MM.1S (cell line): ENCODE measurements at regions not wholly inside any gene's neighbourhood (a gene's known extent, or its start where the extent isn't known, plus 50 kb on each side); places are given as distances from the start of the nearest gene placed in this dataset.
"Not testable (repeated sequence)": the region's sequence is repeated elsewhere in the genome, so short reads cannot be mapped to it uniquely, and the experiment has no call there.

Source experiments
- DNase-seq: peaks from one replicate; pipeline ENCODE4 v3.0.0-alpha.2; 2015
- H2AFZ ChIP-seq: fragments of 300-600 bp; sonication (generic); 2 replicates; pipeline ENCODE4 v1.6.0; 2016; ENCODE audit warnings: antibody characterized with exemption, low read length
- H3F3A ChIP-seq: fragments of 300-600 bp; sonication (generic); 2 replicates; pipeline ENCODE4 v1.6.1; 2016; ENCODE audit warnings: mild to moderate bottlenecking, antibody characterized with exemption, low read length, moderate library complexity, mixed read lengths; ENCODE audit not compliant: insufficient read depth
- H3K27ac ChIP-seq: fragments of 300-600 bp; sonication (generic); 2 replicates; pipeline ENCODE4 v1.5.1; 2016; ENCODE audit warnings: mild to moderate bottlenecking, low read length
- H3K27me3 ChIP-seq: fragments of 300-600 bp; sonication (generic); replicated peaks from 2 replicates; pipeline ENCODE4 v1.6.0; 2016; ENCODE audit warnings: low read length; ENCODE audit not compliant: insufficient read depth
- H3K36me3 ChIP-seq: fragments of 300-600 bp; sonication (generic); replicated peaks from 2 replicates; pipeline ENCODE4 v1.6.1; 2016; ENCODE audit warnings: mild to moderate bottlenecking, low read length, mixed read lengths; ENCODE audit not compliant: insufficient read depth
- H3K4me1 ChIP-seq: fragments of 300-600 bp; sonication (generic); 2 replicates; pipeline ENCODE4 v1.6.1; 2016; ENCODE audit warnings: low read length, mixed read lengths
- H3K4me2 ChIP-seq: fragments of 300-600 bp; sonication (generic); 2 replicates; pipeline ENCODE4 v1.6.0; 2016; ENCODE audit warnings: low read depth, low read length
- H3K4me3 ChIP-seq: fragments of 300-600 bp; sonication (generic); 2 replicates; pipeline ENCODE4 v1.5.1; 2016; ENCODE audit warnings: low read length, mixed read lengths
- H3K79me2 ChIP-seq: fragments of 300-600 bp; sonication (generic); 2 replicates; pipeline ENCODE4 v1.6.1; 2016; ENCODE audit warnings: mixed run types, low read length, mixed read lengths
- H3K9ac ChIP-seq: fragments of 300-600 bp; sonication (generic); 2 replicates; pipeline ENCODE4 v1.6.1; 2016; ENCODE audit warnings: low read length, mixed read lengths
- H3K9me2 ChIP-seq: fragments of 300-600 bp; sonication (generic); replicated peaks from 2 replicates; pipeline ENCODE4 v1.6.1; 2016; ENCODE audit warnings: mild to moderate bottlenecking, low read length, mixed read lengths; ENCODE audit not compliant: insufficient read depth
- H3K9me3 ChIP-seq: fragments of 300-600 bp; sonication (generic); replicated peaks from 2 replicates; pipeline ENCODE4 v1.6.1; 2016; ENCODE audit warnings: mild to moderate bottlenecking, low read length, mixed read lengths; ENCODE audit not compliant: insufficient read depth
- H4K20me1 ChIP-seq: fragments of 300-600 bp; sonication (generic); 2 replicates; pipeline ENCODE4 v1.6.1; 2016; ENCODE audit warnings: mild to moderate bottlenecking, low read length, moderate library complexity, mixed read lengths; ENCODE audit not compliant: insufficient read depth

- not testable (repeated sequence) for H4K20me1 ChIP-seq, H3K9ac ChIP-seq, DNase-seq, H3K4me3 ChIP-seq, H3K4me2 ChIP-seq, H3K9me3 ChIP-seq, H3K27ac ChIP-seq, H3K36me3 ChIP-seq, H3K4me1 ChIP-seq, H2AFZ ChIP-seq, H3F3A ChIP-seq, H3K79me2 ChIP-seq, H3K9me2 ChIP-seq, H3K27me3 ChIP-seq
Measured at GRCh38 chr21:13825218-13825778, 215.7 kb downstream of the POTED start.

GRCh38 chr21:13820286-13820685 lies 210.7 kb downstream of the POTED start:
- not testable (repeated sequence) for DNase-seq, H3K4me1 ChIP-seq, H3K27me3 ChIP-seq, H3K79me2 ChIP-seq, H3K27ac ChIP-seq, H3K4me3 ChIP-seq, H3K4me2 ChIP-seq, H3K9me3 ChIP-seq, H2AFZ ChIP-seq, H3K9ac ChIP-seq, H3K9me2 ChIP-seq, H4K20me1 ChIP-seq, H3K36me3 ChIP-seq, H3F3A ChIP-seq

GRCh38 chr21:13812191-13812590 lies 202.6 kb downstream of the POTED start:
- not testable (repeated sequence) for H3K27me3 ChIP-seq, H3K4me3 ChIP-seq

GRCh38 chr21:13810559-13810958 lies 201.0 kb downstream of the POTED start:
- not testable (repeated sequence) for H3K9ac ChIP-seq, H2AFZ ChIP-seq, H4K20me1 ChIP-seq, H3K9me3 ChIP-seq, H3K4me2 ChIP-seq, H3K27ac ChIP-seq, H3K79me2 ChIP-seq, H3K27me3 ChIP-seq, H3K4me1 ChIP-seq, H3K9me2 ChIP-seq, H3F3A ChIP-seq, H3K36me3 ChIP-seq, H3K4me3 ChIP-seq, DNase-seq

More at GRCh38 chr21:13812191-13812590, 202.6 kb downstream of the POTED start:
- H3K79me2 ChIP-seq, H3K4me2 ChIP-seq, H3K4me1 ChIP-seq, H3K9me2 ChIP-seq, DNase-seq, H4K20me1 ChIP-seq, H3K9me3 ChIP-seq, H3K9ac ChIP-seq, H2AFZ ChIP-seq, H3F3A ChIP-seq, H3K27ac ChIP-seq, H3K36me3 ChIP-seq: not testable (repeated sequence)

- H3F3A ChIP-seq, H3K9me3 ChIP-seq, H3K4me2 ChIP-seq, H3K9me2 ChIP-seq, H3K27me3 ChIP-seq, H3K79me2 ChIP-seq, H2AFZ ChIP-seq, DNase-seq, H3K9ac ChIP-seq, H4K20me1 ChIP-seq, H3K36me3 ChIP-seq, H3K27ac ChIP-seq, H3K4me1 ChIP-seq, H3K4me3 ChIP-seq: not testable (repeated sequence)
Measured at GRCh38 chr21:13806444-13806843, 196.9 kb downstream of the POTED start.

GRCh38 chr21:13802757-13803156 lies 193.2 kb downstream of the POTED start:
- H3K4me3 ChIP-seq, H3K27me3 ChIP-seq, H3K9me3 ChIP-seq, H3K4me2 ChIP-seq, H3K36me3 ChIP-seq, DNase-seq, H3K9me2 ChIP-seq, H3K27ac ChIP-seq, H2AFZ ChIP-seq, H3K4me1 ChIP-seq, H4K20me1 ChIP-seq, H3K79me2 ChIP-seq, H3F3A ChIP-seq, H3K9ac ChIP-seq: not testable (repeated sequence)
